C4-2B (cell line): ENCODE measurements at regions not wholly inside any gene's neighbourhood (a gene's known extent, or its start where the extent isn't known, plus 50 kb on each side); places are given as distances from the start of the nearest gene placed in this dataset.

ENCODE experiments used
- H3K27ac ChIP-seq: fragments of 450-650 bp; 2 replicates; pipeline ENCODE4 v1.5.1; 2017
- ZFX ChIP-seq: fragments of 450-650 bp; IDR thresholded peaks from 2 replicates; pipeline ENCODE4 v1.6.1; 2017
- TF ChIP-seq, protein P1 (sequence below): fragments of 450-650 bp; conservative IDR thresholded peaks from 2 replicates; pipeline ENCODE4 v1.5.1; 2017; ENCODE audit warnings: mild to moderate bottlenecking

DNA sequence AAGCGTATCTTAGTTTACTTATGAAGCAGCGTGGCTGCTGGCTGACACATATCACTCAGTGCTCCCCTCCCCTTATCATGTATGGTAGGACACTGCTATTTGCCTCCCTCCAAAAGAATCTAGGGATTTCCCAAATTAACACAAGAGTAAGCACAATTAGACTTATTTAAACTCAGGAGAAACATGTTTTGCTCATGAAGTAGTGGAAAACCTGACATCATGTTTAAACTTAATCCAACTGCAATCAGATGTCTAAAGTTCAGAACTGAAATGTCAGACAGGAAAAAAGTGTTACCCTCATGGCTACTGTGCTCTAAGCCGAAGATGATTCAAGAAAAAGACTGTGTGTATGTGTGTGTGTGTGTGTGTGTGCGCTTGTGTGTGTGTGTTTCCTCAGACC is 324.1 kb upstream of the TNC start:
- TF ChIP-seq, protein P1, sequence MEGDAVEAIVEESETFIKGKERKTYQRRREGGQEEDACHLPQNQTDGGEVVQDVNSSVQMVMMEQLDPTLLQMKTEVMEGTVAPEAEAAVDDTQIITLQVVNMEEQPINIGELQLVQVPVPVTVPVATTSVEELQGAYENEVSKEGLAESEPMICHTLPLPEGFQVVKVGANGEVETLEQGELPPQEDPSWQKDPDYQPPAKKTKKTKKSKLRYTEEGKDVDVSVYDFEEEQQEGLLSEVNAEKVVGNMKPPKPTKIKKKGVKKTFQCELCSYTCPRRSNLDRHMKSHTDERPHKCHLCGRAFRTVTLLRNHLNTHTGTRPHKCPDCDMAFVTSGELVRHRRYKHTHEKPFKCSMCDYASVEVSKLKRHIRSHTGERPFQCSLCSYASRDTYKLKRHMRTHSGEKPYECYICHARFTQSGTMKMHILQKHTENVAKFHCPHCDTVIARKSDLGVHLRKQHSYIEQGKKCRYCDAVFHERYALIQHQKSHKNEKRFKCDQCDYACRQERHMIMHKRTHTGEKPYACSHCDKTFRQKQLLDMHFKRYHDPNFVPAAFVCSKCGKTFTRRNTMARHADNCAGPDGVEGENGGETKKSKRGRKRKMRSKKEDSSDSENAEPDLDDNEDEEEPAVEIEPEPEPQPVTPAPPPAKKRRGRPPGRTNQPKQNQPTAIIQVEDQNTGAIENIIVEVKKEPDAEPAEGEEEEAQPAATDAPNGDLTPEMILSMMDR, result no peak
- no peak for TF ChIP-seq ZFX
- no peak overlapping the region for H3K27ac ChIP-seq

DNA sequence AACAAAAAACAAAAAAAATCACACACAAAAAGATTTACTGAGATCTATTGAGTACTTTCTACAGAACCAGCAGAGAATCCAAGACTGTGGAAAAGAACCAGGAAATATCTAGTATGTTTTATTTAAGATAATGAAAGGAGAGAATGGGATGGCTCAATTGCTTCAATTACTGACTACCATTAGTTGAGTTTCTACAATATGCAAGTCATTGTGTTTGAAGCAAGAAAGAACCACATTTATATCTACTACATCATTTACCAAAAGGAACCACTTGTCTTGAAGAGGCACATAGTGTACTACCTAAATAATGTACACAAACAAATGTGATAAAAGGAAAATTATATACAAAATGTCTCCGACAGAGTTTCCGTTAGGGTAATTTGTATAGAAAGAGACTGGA is 325.9 kb upstream of the TNC start:
- TF ChIP-seq, protein P1, result no peak
- TF ChIP-seq ZFX, result no peak
- H3K27ac ChIP-seq, result no peak overlapping the region

GRCh38 chr9:115444959-115445358 is 327.0 kb upstream of the TNC start:
- H3K27ac ChIP-seq, result no peak overlapping the region
- no peak for TF ChIP-seq ZFX
- TF ChIP-seq, protein P1, result no peak

DNA sequence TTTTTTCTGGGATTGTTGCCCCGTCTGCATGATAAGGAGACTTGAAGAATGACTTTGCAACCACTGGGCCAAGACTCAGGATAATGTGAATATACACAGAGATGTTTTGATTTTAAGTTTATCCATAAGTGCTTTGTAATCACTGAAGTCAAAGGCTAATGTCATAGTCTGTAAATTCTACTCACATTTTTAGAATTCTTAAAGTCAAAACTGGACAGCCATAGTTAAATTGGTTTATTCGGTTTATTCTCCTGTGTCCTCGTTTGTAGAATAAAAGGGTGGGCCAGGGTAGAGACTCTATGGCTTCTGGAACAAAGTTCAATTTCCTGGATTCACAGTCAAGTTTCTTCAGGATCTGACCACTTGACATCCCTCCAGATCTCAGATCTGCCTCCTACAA is 327.7 kb upstream of the TNC start:
- no peak overlapping the region for H3K27ac ChIP-seq
- no peak for TF ChIP-seq ZFX
- TF ChIP-seq, protein P1, result no peak

DNA sequence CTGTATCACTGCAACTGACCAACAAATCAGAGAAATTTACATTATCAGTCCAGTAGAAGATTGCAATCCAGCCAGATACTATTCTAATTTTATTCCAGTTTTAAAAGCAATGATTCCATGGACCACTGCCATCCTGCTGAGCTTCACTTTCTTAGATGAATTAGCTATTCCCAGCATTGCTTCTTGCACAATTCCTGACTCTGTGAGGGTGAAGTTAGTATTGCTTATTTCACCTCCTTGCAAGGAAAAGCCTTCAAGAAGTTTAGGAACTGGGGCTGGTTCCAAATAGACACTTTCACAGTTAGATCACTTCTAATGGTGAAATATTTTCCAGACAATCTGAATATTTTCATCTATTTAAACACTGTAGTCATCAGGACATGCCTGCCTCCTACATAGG is 338.6 kb upstream of the TNC start:
- TF ChIP-seq ZFX, result no peak
- TF ChIP-seq, protein P1, result no peak
- H3K27ac ChIP-seq, result no peak overlapping the region

DNA sequence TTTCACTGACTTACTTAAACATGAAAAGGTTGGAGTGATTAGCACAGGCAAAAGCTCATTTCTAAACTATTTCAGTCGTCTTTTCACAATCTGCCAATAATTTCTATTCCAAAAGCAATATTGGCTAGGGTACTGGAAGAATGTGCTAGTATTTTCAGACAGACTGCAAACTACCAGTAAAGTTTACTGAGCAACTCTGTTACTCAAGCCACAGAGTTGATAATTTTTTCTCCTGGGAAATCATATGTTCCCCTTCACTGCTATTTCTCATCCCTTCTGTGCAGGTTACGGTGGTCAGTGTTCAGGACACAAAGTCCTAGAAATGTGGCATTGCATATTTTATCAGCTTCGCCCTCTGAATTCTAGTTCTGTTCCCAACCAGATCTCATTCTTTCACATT is 343.3 kb upstream of the TNC start:
- H3K27ac ChIP-seq, result no peak overlapping the region
- no peak for TF ChIP-seq ZFX
- TF ChIP-seq, protein P1, result no peak

- TF ChIP-seq ZFX, result no peak
- TF ChIP-seq, protein P1, result no peak
- no peak overlapping the region for H3K27ac ChIP-seq
Observed at GRCh38 chr9:115462623-115463022, 344.7 kb upstream of the TNC start.
